SW 1271 (cell line): ENCODE measurements at regions not wholly inside any gene's neighbourhood (a gene's known extent, or its start where the extent isn't known, plus 50 kb on each side); places are given as distances from the start of the nearest gene placed in this dataset.

Experiments
- DNase-seq, 2 experiments: peaks; one replicate each; lab custom pipeline; 2025; lab: John Stamatoyannopoulos, UW

DNA sequence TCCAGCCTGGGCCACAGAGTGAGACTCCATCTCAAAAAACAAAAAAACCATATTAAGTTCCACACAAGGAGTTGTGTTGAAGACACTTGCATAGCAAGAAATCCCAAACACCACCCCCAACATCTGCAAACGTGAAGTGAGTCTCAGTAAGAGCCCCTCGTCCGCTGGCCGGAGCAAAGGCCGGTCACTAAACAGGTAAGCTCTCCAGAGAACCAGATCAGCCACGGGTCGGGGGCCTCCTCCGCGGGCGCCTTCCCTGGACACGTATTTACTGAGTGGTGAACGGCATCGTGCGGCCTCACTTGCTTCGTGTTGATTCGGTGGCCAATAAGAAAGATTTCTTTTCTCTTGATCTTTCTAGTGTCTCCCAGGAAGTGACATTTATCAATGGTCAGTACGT, 93.6 kb downstream of the MRPL36 start:
- no peak for DNase-seq

DNA sequence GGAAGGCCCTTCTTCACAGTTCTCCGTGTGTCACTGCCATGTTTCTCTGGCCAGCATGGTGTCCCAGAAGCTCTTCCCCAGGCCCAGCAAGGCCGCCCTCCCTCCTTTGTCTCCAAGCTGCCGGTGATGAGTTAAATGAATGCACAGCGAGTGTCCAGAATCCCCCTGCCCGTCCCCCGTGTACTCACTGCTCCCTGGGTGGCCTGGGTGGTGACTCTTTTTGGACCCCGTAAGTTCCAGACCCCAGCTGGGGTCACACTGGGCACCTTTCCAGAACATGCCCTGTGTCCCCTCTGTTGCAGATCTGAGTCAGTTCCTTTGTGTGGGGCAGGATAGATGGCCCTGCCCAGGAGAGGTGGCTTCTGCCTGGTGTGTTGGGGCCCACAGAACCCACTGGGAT, 95.0 kb downstream of the MRPL36 start:
- DNase-seq, result no peak

DNA sequence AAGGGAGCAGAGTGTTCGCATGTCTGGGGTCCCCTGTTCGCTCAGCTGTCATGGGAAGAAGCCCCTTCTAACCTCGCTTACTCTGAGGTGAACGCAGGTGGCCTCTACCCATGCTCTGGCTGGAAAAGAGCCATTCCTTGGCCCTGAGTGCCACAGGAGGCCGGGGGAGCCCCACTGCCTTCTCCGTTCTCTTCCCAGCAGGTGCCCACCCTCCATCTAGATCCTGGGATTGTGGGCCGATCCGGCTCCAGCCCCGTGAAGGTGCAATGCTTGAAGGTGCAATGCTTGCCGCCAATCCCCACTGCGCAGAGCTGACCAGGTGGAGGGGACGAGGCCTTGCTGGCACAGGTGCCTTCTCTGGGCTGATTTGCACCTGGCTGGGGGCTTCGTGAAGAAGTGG, 95.4 kb downstream of the MRPL36 start:
- DNase-seq, result no peak

DNA sequence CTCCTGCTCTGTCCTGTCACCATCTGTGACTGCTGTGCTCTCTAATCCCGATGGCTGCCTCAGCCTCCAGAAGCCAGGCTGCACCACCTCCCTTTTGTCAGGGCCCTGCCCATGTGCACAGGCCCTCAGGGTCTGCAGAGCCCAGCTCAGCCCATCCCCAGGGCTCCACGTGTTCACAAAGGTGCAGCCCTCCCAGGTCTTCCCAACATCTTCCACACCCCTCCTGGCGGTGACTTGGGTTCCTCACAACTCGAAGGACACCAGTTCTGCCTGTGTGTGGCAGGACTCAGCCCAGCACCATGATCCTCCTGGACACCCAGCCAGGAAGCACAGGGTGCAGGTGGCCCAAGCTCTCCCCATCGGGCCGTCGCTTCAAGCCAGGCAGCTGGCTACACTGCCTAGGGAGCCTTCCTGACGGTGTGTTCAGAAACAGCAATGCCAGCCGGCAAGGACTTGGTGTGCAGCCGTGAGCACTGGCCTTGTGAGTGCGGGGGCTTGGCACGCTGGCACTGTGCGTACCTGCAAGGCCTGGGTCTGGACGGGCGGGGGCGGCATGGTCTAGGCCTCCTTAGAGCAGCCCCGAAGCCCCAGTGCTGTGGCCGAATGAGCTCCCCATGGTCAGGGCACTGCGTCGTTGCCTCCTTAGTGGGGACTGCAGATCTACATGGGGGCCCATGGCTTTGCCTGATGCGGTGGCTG, 96.1 kb downstream of the MRPL36 start:
- no peak for DNase-seq

DNA sequence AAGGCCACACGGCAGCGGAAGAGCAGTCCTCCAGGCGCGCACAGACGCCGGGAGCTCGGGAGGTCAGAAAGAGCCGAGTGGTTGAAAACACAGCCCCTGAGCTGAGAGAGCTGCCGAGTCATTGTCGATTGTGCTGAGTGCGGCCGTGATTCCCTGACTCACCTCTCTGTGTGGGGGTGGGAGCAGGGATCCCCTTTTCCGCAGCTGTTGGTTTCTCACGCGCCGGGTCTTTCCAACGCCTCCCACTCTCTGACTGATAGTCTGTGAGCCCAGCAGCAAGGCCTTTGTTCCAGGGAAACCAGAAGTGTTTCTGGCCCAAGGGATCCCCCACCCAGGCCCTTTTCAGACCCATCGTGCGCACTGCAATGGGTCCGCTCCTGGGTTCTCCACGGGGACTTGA, 97.3 kb downstream of the MRPL36 start:
- DNase-seq, result no peak

DNA sequence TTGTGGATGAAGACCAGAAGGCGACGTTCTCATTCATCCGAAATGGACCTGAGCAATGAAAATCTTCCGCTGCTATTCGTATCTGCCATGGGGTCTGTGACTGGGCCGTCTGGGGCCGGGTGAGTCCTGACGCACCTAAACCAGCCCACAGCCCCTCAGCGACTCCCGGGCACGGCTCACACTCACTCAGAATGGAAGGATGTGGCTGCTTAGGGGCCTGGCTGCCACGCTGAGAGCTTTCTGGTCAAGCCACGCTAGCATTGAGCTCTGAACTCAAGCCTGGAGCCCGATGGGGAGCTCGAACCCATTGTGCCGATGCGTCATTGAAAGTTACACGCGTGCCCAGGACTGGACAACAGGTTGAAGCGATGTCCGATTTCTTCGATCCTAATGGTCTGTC, 97.8 kb downstream of the MRPL36 start:
- no peak for DNase-seq

DNA sequence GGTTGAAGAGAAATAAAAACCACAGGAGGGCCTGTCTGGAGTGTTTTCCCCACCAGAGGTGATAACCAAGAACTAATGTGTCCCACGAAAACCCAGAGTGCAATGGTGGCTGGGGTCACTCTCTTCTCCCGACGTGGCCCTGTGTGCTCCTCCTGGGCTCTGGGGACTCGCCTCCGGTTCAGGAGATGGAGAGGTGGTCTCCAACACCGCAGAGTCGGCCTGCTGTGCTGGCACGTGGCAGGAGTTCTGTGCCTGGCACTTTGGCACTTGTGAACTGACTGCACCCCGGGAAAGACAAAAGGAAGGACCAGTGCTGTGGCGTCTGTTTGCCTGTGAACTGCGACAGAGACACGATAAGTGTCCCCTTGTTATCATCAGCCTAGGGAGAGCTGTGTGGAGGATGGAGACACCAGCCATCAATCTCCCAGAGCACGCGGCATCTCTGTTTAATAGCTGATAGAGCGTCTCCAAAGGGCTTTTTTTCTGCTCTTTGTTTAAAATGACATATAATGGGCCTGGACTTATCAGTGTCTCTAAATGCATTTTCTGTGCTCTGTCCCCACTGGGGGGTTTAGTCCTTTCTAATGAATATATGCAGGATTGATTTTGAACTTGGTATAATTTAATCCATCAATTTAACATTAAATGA, 98.3 kb downstream of the MRPL36 start:
- DNase-seq, result no peak

DNA sequence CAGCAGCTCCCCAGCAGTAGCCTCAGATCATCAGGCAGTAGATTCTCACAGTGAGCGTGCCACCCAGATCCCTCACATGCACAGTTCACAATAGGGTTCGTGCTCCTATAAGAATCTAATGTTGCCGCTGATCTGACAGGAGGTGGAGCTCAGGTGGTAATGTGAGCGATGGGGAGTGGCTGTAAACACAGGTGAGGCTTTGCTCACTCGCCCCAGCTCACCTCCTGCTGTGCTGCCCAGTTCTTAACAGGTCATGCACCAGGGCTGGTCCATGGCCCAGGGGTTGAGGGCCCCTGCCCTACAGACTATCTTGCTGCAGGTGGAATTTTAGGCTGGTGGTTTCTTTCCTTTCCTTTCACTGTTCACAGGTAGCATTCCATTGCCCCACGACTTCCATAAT, 100.2 kb downstream of the MRPL36 start:
- no peak for DNase-seq

DNA sequence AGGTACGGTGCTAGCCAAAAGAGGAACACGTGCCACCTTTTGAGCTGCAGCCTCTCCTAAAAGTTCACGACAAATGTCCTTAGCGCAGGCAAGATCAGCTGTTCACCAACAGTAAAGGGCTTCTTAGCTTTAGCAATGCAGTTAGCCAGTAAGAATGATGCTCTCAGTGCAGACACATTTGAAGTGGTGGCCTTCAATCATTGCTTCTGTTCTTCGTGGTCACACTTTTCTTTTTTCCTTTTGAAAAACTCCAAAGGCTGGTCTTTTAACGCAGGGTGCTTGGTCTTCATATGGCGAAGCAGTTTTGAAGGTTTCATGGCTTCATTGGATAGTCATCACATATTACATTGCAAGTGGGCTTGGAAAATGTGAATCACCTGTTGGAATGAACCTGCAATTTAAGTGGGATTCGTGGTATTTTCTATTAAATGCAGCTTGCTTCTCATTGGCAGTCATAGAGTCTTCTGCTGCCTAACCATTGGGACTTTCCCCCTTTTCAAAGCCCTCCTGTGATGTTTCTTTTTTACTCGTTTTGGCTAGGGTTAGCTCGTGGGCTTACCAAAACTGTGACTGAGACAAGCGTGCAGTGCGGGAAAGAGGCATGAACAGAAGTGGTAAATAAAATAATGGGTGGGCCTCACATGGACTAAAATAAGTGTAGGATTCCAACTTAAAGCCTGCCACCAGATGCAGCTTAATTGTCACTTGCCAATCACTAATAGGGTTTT, 100.9 kb downstream of the MRPL36 start:
- no peak for DNase-seq

DNA sequence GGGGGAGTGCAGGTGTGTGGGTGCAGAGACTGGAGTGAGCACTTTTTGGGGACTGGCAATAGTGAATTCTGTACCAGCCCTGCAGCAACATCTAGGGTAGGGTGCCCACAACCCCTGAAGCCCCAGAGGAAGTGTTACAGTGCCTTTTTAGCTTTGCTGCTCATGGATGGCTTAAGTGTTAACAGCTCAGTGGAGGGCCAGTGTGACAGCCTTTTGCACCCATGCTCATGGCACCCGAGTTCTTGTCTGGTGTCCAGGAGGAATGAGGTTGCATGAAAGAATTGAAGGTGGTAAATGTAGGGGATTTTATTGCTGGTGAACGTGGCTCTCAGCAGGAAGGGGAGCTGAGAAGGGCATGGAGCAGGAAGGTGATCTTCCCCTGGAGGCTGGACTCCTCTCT, 107.3 kb downstream of the MRPL36 start:
- DNase-seq, result no peak

DNA sequence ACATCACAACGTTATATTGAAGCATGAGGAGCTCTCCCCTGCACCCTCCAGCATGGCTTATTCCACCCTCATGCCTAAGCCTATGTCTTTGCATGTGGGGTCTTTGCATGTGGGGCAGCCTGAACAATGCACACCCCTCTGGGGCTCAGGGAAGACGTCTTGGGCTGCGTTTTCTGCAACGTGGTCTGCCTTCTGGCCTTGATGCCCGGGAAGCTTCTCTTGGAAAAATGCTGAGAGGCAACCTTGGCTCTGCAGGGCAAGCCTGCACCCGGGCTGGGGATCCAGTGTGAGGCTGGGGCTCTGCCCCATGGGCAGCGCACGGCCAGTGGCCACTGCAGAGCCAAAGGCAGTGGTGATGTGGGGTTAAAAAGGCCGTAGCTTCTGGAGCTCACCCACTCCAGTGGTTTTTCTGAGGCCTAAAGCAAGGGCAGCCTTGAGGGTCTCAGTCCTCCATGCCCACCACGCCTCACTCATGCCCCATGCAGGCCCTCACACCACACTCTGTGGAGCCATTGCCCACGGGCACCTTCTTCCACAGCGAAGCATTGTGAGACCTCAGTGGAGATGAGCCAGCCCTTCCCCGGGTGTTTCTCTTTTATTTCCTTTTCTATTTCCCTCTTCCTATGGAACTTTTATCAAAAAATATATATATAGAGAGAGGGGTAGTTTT, 112.2 kb downstream of the MRPL36 start:
- no peak for DNase-seq

DNA sequence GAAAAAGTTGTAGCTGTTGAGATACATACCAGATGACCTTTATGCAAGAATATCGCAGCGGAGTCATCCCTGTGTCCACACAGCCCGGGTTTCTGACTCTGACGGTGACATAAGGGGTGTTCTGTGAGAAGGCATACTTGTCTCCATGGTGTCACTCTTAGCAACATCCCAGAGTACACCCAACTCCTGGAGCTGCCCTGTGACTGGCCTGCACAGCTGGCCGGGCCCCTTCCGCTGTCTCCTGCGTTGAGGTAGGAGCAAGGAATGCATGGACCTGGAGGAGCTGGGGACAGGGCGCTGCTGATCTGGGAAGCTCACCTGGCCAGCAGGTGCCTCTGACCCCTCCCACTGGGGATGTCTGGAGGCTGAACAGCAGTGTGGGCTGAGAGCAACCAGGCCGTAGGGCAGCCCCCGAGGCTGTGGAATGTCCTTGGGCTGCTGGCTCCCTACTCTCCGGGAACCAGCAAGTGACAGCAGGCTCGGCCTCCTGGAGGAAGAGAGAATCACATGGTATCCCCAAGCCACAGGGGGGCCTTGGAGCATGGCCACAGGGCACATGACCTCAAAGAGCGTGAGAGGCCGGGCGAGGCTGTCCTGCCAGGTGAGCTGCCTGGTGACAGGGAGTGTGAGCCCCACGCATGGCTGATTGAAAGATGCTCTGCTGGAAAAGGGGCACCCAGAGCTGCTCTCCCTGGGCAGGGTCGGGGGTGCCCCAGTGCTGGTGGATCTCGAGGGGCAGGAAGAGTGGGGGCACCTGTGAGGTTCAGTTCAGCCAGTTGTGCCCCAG, 113.4 kb downstream of the MRPL36 start:
- no peak for DNase-seq

DNA sequence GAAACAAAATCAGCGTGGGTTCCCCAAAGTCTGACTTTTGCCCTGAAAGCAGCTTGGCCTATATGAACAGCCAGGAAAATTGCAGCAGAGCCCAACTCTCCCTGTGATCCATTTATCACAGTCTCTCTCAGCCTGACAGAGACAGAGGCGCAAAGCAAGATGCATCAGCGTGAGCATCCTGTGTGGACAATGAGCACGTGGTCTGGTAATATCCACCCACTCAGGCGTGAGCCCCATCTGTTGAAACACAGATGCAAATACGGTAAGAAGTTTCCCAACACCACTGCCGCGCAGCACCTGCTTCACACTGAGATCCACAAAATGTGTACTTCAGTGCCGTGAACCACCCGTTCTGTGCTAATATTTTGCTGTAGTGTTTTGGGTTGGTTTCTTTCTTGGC, 114.6 kb downstream of the MRPL36 start:
- no peak for DNase-seq

DNA sequence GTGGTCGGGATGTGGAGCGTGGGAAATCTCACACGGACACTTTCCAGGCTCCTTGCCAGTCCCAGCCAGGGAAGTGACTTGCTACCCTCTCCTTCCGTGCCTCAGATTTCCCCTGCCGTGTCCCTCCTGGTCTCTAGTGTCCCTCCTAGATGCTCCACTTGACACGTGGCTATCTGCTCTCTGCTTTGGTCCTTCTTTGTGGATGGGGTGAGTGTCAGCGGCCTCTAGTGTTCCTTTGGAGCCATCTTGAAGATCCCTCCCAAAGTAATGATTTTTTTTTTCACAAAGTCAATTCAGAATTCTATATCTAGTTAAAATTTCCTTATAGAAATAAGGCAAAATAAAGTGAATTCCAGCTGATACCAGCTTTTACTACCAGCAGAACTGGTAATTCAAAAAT, 117.7 kb downstream of the MRPL36 start:
- no peak for DNase-seq

DNA sequence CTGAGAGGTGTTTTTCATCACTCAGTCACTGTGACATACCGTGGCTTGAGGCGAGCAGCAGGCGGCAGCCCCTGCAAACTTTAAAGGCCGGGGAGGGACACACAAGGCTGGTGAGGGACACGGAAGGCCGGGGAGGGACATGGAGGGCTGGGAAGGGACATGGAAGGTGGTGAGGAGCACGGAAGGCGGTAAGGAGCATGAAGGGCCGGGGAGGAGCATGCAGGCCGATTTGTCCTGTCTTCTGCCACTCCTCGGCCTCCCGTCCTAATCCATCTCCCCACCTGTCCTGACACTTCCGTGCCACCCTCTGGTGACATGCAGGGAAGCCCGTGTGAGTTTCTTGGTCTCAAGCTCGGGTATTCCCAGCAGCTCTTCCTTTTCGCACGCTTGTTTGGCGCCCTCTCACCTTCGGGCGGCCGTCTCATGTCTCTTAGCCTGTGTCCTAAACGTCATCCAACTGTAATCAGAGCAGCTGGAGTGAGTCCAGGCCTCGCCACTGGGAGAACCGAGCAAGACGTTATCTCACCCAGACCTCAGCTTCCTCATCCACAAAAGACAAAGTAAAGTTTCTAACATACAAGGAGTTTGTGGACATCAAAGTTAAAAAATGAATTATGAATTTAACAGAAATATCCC, 126.5 kb downstream of the MRPL36 start:
- DNase-seq, result no peak

DNA sequence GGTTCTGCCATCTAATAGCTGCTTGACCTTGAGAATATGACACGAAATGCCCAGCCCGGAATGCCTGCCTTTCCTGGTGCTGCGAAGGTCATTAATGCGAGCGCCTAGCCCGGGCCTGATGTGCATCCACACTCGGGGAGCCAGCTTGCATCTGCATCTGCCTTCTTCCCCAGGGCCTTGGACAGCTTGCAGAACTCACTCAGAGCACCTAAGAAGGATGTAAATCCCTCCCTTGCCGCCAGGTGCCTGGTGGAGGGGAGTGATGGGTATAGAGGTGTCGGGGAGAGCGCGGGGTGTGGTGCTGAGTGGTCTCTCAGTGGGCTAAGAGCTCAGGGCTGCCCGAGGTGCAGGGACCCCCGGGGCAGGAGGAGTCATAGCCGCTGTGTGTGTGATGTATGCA, 127.2 kb downstream of the MRPL36 start:
- no peak for DNase-seq

DNA sequence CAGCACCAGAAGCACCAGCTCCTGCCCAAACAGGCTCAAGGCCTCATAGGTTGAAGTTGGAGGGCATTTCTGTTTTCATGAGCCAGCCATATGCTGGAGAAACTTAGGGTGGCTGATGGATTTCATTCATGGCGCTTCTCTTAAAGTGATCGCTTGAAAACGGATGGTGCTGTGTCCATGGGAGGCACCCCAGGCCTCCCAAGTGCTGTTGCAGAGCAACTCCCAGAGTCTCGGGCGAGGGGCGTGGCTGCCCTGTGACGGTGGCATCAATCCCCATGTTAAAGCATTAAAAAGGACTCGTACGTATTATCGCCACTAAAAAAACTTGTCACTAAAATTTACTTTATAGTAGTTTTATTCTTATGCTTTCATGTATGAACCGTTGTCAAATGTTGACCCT, 128.3 kb downstream of the MRPL36 start:
- no peak for DNase-seq

DNA sequence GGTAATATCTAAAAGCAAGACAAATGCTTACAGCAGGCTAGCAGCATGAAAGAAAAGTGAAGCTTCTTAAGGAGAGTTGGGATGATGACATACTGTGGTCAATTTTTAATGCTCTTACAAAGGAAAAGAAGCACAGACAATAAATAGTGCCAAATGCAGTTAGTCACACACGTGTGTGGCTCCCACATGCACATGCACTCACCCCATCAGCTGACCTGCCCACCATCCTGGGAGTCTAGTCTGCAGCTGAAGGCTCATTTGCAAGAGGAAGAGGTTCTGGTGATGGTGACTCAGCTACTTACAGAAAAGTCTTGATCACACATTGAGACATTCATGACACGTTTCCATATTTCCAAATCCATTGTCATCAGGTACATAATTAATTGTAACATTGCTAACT, 129.3 kb downstream of the MRPL36 start:
- no peak for DNase-seq

DNA sequence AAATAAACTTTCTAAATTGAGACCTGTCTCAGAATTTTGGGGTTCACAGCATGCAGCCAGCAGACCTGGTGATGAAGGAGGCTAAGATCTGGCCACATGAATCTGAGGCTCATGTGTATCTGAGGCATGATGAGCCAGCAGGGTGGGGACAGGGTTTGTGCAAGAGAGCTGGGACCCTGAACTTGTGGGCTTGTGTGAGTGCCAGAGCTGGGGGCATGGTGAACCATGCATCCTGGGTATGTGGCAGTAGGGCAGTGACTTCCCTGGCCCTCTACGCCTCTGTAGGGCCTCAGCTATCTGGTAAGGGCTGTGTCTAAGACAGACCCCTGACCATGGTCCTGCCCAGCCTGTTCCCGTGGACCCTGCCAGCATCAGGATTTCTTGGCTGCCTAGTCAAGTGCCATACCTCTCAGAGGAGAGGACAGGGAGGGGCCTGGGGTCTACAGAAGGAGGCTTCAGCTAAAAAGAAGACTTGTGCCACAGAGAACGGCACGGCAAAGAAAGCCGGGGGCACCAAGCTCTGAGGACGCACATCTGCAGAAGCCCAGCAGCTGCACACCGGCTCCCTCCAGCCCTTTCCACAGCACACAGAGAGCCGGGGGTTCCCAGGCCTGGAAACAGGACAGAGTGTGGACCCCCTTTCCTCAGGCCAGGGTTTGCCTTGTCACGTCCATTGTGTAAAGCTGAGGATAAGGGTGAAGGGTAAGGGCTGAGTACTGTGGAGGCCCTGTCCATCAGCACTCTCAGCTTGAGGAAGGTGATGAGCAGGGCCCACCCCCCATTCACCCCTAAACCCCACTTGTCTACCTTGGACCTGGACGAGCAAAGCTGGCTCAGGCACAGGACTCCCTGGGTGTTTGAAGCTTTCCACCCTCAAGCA, 130.1 kb downstream of the MRPL36 start:
- no peak for DNase-seq

DNA sequence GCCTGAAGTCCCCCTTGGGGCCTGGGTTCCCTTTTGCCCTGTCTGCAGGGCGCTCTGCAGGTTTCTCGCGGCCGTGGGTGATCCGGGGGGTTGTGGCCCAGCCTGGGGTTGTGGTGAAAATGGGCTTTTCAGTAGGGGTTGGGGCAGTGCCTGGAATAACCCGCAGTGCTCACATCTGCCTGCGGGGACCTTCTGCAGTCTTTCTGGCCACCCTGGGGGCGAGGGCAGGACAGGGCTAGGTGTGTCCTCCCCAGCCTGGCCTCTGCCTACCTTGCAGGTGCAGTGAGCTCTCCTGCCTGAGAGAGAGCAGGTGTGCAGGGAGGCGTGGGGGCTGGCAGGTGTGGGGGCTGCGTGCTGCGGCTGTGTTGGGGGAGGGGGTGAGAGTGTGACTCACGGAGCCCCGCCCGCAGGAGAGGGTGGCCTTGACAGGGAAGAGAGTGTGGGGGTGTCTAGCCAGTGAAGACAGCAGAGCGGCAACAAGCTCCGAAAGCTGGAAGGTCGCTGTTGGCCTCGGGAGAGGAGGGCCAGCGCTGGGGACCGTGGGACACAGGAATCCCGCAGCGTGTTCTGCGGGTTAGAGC, 131.4 kb downstream of the MRPL36 start:
- no peak for DNase-seq
